ENCODE measurements at regions not wholly inside any gene's neighbourhood (a gene's known extent, or its start where the extent isn't known, plus 50 kb on each side); places are given as distances from the start of the nearest gene placed in this dataset.

DNA sequence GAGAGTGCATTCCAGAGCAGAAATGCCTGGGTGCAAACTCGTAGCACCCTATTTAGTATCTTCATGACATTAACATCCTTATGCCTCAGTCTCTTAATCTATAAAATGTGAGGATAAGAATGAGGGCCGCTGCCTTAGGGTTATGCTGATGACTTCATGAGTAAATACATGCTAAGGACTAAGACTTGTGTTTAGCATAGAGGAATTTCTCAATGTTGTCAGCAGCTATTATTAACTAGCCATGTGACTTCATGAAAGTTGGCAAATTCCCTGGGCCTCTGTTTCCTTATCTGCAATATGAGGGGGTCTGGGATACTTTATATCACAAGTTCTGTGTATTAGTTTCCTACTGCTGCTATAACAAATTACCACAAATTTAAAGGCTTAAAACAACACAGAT is 108.1 kb upstream of the RIPOR2 start:
- peaks cover 54% of the 10 kb centered on the region for H3K4me1 ChIP-seq
- H3K27me3 ChIP-seq, result no peaks in the 10 kb centered on the region
- TF ChIP-seq Cebpa-rat (IDR thresholded peaks at IDR 0.05), result no peak
- H3K4me3 ChIP-seq, result no peak overlapping the region
- H3K36me3 ChIP-seq, result no peaks in the 10 kb centered on the region
- no peak overlapping the region for H3K4me2 ChIP-seq
- peaks cover 6% of the 10 kb centered on the region; the same call in 1 of the 2 replicates for H3K9me3 ChIP-seq
- H4K20me1 ChIP-seq, result no peaks in the 10 kb centered on the region
- no peak overlapping the region for H3K9ac ChIP-seq
- no peak overlapping the region for H3K27ac ChIP-seq

DNA sequence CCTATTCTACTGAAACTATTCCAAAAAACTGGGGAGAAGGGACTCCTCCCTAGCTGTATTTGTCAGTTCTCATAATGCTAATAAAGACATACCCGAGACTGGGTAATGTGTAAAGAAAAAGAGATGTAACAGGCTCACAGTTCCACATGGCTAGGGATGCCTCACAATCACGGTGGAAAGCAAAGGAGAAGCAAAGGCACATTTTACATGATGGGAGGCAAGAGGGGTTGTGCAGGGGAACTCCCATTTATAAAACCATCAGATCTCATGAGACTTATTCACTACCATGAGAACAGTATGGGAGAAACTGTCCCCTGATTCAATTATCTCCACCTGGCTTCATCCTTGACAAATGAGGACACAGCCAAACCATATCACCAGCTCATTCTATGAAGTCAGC is 111.2 kb upstream of the RIPOR2 start:
- no peaks in the 10 kb centered on the region for H4K20me1 ChIP-seq
- H3K27me3 ChIP-seq, result no peaks in the 10 kb centered on the region
- TF ChIP-seq Cebpa-rat (IDR thresholded peaks at IDR 0.05), result no peak
- peaks cover 8% of the 10 kb centered on the region; the same call in 1 of the 2 replicates for H3K9me3 ChIP-seq
- no peak overlapping the region for H3K27ac ChIP-seq
- no peak overlapping the region for H3K4me3 ChIP-seq
- H3K36me3 ChIP-seq, result no peaks in the 10 kb centered on the region
- peaks cover 48% of the 10 kb centered on the region for H3K4me1 ChIP-seq
- H3K4me2 ChIP-seq, result no peak overlapping the region
- H3K9ac ChIP-seq, result no peak overlapping the region

DNA sequence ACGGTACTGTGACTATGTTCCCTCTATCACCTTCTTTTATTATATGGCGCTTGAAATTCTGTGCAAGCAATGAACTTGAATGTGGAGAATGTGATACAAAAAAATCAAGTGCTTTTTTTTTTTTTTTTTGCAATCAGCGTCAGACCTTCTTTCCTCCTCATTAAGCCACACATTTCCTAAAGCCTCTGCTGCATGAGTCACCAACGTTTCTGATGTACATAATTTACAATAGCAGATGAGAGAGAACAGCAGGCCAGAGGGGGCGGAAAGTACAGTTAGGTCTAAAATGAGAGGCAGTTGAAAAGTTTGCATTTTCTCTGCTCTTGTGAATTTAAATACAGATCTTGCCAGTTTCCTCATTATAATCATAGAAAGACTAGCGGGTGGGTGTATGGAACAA is 114.6 kb upstream of the RIPOR2 start:
- Histone ChIP-seq H3K4me3 (no peak overlapping the region), H3K27ac (peak overlapping the region; percentile 76), H3K9me3 (peaks cover 16% of the 10 kb centered on the region; the same call in 1 of the 2 replicates), H3K4me1 (peaks cover 62% of the 10 kb centered on the region), H4K20me1 (no peaks in the 10 kb centered on the region), H3K27me3 (no peaks in the 10 kb centered on the region), H3K4me2 (peak overlapping the region; percentile 66), H3K9ac (0 out of 2 replicates have a peak overlapping the region, but pooled peaks have one; percentile 35), H3K36me3 (no peaks in the 10 kb centered on the region)
- TF ChIP-seq Cebpa-rat (IDR thresholded peaks at IDR 0.05), result no peak

DNA sequence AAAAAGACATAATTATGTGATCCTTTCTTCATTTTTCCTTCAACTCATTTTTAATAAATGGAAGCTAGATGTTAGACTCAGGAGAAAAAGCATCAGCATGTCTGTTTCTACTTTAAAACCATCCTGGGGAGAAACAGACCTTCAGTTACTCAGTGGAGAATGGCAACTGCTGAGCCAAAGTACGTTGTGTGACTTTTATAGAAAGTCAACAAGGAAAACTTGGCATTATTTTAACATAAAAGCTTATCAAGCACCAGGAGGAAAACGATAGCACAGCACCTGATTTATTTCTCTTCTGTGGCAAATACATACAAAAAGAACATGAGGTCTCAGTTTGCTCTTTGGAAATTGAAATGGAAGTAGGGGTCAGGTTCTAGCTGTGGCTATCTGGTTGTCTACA is 115.3 kb upstream of the RIPOR2 start:
- Histone ChIP-seq H4K20me1 (no peaks in the 10 kb centered on the region), H3K9ac (0 out of 2 replicates have a peak overlapping the region, but pooled peaks have one; percentile 35), H3K4me3 (no peak overlapping the region), H3K27ac (peak overlapping the region; percentile 76), H3K4me1 (peaks cover 70% of the 10 kb centered on the region), H3K4me2 (peak overlapping the region; percentile 66), H3K27me3 (no peaks in the 10 kb centered on the region), H3K36me3 (no peaks in the 10 kb centered on the region), H3K9me3 (peaks cover 16% of the 10 kb centered on the region; the same call in 1 of the 2 replicates)
- TF ChIP-seq Cebpa-rat (IDR thresholded peaks at IDR 0.05), result no peak

DNA sequence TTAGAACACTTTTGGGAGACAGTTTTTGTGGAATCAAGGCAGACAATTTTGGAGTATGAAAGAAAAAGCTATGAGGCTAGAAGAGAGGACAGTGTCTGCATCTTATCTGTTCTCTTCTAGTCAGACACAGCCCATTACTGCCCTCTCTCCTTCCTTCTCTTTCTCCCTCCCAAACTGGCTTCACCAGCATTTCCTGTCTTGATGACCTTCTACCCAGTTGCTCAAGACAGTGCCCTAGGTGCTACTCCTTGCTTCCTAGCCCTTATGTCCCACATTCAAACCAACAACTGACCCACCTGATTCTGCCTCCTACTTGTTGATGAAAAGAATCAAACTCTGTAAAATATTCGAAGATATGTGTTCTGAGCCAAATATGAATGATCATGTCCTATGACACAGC is 116.4 kb upstream of the RIPOR2 start:
- peaks cover 16% of the 10 kb centered on the region; the same call in 1 of the 2 replicates for H3K9me3 ChIP-seq
- no peaks in the 10 kb centered on the region for H3K36me3 ChIP-seq
- H3K4me2 ChIP-seq, result peak overlapping the region; percentile 18; the same call in 1 of the 2 replicates
- H3K4me1 ChIP-seq, result peaks cover 74% of the 10 kb centered on the region
- no peak overlapping the region for H3K4me3 ChIP-seq
- H3K27ac ChIP-seq, result no peak overlapping the region
- H3K9ac ChIP-seq, result no peak overlapping the region
- no peaks in the 10 kb centered on the region for H4K20me1 ChIP-seq
- no peak for TF ChIP-seq Cebpa-rat (IDR thresholded peaks at IDR 0.05)
- H3K27me3 ChIP-seq, result no peaks in the 10 kb centered on the region

DNA sequence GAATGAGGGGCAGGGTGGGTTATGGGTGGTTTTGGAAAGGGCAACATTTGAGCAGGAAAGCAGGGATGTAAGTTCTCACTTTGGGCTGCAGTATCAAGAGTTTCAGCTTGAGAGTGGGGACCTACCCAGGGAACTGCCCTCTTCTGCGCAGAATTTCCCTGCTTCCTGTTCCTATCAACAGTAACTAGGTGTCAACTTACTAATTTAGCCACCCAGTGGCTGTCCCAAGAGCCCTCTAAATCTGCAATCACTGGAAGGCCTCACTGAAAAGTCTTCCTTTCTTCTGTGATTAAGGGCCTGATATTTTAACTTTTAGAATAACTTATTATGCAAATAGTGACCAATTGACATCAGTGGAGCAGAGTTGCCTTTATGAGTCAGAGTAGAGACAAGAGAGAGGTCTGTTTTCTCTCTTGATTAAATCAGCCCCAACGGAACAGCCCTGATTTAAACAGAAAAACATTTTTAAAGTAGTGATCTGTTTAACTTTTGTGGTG is 118.2 kb upstream of the RIPOR2 start:
- Histone ChIP-seq H3K4me1 (peaks cover 80% of the 10 kb centered on the region), H3K4me3 (no peak overlapping the region), H3K9ac (no peak overlapping the region), H3K9me3 (peaks cover 10% of the 10 kb centered on the region; the same call in 1 of the 2 replicates), H4K20me1 (no peaks in the 10 kb centered on the region), H3K27me3 (no peaks in the 10 kb centered on the region), H3K4me2 (peak overlapping the region; percentile 84), H3K27ac (peak overlapping the region; percentile 68), H3K36me3 (no peaks in the 10 kb centered on the region)
- TF ChIP-seq Cebpa-rat (IDR thresholded peaks at IDR 0.05), result no peak

DNA sequence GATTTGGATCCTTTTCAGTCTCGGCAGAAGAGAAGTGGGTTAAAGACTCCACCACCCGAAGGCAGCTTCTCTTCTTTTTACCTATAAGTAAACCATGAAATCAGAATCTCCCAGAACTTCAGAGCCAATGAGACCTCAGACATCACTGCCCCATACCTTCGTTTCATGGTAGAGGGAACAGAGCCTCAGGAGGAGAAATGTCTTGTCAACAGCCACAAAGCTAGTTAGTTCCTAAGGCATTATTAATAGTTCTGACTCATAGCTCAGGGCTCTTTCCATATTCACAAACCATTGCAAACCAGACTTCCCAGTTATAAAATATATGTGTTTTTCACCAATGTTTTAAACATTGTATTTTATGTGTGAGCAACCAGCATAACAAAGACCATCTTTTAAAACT is 118.7 kb upstream of the RIPOR2 start:
- Histone ChIP-seq H3K4me3 (no peak overlapping the region), H3K27me3 (no peaks in the 10 kb centered on the region), H3K9ac (no peak overlapping the region), H3K36me3 (no peaks in the 10 kb centered on the region), H3K27ac (peak overlapping the region; percentile 88), H3K9me3 (peaks cover 8% of the 10 kb centered on the region; the same call in 1 of the 2 replicates), H3K4me2 (peak overlapping the region; percentile 84), H4K20me1 (no peaks in the 10 kb centered on the region), H3K4me1 (peaks cover 80% of the 10 kb centered on the region)
- no peak for TF ChIP-seq Cebpa-rat (IDR thresholded peaks at IDR 0.05)

DNA sequence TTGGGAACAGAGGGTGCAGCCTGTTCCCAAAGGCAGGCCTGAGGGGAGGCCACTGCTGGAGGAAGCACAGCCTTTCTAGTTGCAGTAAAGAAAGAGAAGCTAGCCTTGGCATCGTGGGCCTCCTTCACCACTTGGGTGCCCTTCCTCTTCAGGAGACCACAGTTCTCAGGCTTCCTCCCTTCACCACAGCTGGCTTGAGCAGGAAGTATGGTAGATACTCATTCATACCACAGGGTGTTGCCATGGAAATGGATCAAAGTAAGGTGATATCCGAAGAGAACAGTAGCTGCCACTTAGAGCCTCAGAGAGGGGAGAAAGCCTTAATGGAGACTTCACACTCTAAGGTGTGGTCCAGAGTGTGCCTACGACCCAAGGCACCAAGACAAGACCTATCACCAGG is 120.4 kb upstream of the RIPOR2 start:
- no peak for TF ChIP-seq Cebpa-rat (IDR thresholded peaks at IDR 0.05)
- Histone ChIP-seq H3K4me2 (peak overlapping the region; percentile 84), H3K4me3 (peak overlapping the region; percentile 48), H3K4me1 (peaks cover 64% of the 10 kb centered on the region), H3K9me3 (peaks cover 8% of the 10 kb centered on the region; the same call in 1 of the 2 replicates), H3K36me3 (no peaks in the 10 kb centered on the region), H4K20me1 (no peaks in the 10 kb centered on the region), H3K27me3 (no peaks in the 10 kb centered on the region), H3K9ac (peak overlapping the region; percentile 48), H3K27ac (peak overlapping the region; percentile 88)

DNA sequence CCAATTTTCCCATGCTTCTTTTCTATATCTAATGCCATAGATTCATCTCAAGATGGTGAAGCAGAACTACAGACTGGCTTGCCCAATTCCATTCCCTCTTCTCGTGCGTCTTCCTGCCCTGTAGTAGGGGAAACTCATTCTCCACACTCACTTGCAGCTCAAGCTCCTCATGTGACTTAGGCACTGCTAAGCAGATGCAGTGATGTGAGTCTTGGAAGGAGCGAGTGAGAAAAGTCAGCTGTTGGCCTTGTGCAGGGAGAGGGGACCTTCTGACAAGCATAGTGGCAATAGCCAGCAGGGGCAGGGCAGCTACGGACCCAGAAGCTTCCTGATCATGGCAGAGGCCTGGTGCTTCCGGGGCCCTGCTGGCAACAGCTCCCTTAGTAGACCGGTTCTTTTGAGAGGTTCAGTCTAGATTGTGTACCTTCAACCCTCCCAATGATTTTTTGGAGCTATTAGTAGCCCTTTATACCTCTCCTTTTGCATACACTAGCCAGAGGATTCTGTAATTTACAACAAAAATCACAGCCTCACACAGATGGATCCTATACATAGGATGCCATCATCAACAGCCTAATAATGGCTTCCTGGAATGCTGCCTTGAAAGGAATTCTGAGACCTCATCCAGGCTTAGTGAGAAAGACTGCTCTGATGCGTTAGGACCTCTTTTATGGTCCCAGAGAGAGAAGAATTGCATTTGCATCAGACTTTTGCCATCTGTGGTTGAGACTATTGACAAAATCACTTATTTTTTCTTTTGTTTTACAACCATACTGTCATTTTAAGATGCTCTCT is 121.5 kb upstream of the RIPOR2 start:
- no peak for TF ChIP-seq Cebpa-rat (IDR thresholded peaks at IDR 0.05)

DNA sequence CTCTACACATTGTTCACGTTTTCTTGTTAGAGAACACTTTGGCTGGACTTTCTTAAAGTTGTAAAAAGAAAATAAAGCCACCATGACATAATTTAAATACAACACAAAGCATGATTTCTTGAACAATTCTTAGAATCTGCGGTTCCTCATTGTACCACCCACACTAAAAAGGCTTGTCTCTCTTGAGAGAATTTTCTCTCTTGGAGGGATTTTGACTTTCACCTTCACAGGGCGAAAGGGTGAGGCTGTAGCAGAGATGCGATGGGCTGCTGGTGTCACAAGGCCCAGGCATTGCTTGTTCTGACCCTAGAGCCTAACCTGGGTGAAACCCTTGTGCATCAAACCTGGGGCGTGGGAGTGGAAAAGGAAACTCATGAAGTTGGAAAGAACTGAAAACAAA is 122.7 kb upstream of the RIPOR2 start:
- no peak overlapping the region for H3K4me3 ChIP-seq
- H3K9me3 ChIP-seq, result 0 out of 2 replicates have a peak, but pooled peaks cover under 1% of the 10 kb centered on the region
- no peak overlapping the region for H3K27ac ChIP-seq
- no peaks in the 10 kb centered on the region for H3K36me3 ChIP-seq
- no peak overlapping the region for H3K4me2 ChIP-seq
- H3K27me3 ChIP-seq, result no peaks in the 10 kb centered on the region
- H4K20me1 ChIP-seq, result no peaks in the 10 kb centered on the region
- no peak for TF ChIP-seq Cebpa-rat (IDR thresholded peaks at IDR 0.05)
- H3K9ac ChIP-seq, result no peak overlapping the region
- peaks cover 43% of the 10 kb centered on the region for H3K4me1 ChIP-seq

More for the DNA sequence above, 121.5 kb upstream of the RIPOR2 start:
- no peak overlapping the region for H3K4me3 ChIP-seq
- no peak overlapping the region for H3K9ac ChIP-seq
- H3K4me1 ChIP-seq, result peaks cover 52% of the 10 kb centered on the region
- no peaks in the 10 kb centered on the region for H3K27me3 ChIP-seq
- peak overlapping the region; percentile 84 for H3K4me2 ChIP-seq
- peaks cover 8% of the 10 kb centered on the region; the same call in 1 of the 2 replicates for H3K9me3 ChIP-seq
- H3K27ac ChIP-seq, result peak overlapping the region; percentile 88
- H4K20me1 ChIP-seq, result no peaks in the 10 kb centered on the region
- H3K36me3 ChIP-seq, result no peaks in the 10 kb centered on the region

Data from BLaER1 (cell line).